ENCODE measurements at regions not wholly inside any gene's neighbourhood (a gene's known extent, or its start where the extent isn't known, plus 50 kb on each side); places are given as distances from the start of the nearest gene placed in this dataset.

DNA sequence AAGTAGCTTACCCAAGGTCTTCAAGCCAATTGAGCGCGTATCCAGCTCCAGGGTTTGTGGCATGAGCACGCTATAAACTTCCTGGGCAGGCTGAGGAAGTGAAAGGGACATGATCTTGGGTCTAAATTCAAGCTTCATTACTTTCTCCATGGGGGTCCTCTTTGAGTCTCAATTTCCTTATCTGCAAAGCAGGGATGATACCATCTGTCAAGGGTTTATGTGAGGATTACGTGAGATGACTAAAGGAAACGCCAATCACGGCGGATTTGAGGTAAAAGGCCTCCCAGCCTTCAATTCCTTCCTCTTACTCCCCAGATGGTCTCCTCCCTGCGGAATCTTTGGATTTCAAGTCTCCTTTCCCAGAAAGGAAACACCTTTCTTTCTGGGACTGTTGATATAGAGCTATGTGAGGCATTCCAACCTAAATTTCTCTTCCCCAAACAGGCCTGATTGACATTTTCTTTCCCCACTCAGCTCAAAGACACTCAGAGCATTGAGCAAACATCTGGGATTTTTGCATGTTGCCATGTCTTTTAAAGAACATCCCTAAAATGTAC, 474.4 kb downstream of the INSC start:
- TF ChIP-seq POLR2A (IDR thresholded peaks at IDR 0.05): no peak
- TF ChIP-seq, protein P1, sequence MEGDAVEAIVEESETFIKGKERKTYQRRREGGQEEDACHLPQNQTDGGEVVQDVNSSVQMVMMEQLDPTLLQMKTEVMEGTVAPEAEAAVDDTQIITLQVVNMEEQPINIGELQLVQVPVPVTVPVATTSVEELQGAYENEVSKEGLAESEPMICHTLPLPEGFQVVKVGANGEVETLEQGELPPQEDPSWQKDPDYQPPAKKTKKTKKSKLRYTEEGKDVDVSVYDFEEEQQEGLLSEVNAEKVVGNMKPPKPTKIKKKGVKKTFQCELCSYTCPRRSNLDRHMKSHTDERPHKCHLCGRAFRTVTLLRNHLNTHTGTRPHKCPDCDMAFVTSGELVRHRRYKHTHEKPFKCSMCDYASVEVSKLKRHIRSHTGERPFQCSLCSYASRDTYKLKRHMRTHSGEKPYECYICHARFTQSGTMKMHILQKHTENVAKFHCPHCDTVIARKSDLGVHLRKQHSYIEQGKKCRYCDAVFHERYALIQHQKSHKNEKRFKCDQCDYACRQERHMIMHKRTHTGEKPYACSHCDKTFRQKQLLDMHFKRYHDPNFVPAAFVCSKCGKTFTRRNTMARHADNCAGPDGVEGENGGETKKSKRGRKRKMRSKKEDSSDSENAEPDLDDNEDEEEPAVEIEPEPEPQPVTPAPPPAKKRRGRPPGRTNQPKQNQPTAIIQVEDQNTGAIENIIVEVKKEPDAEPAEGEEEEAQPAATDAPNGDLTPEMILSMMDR (IDR thresholded peaks at IDR 0.05): no peak
